Adrenal gland (tissue), 5 donors: ENCODE measurements at regions not wholly inside any gene's neighbourhood (a gene's known extent, or its start where the extent isn't known, plus 50 kb on each side); places are given as distances from the start of the nearest gene placed in this dataset.

Experiments used
- CTCF ChIP-seq, 6 experiments: fragments of 450-650 bp in 4 of 6; fragments of 200-600 bp in 2 of 6; sonication (generic) in 1 of 6; IDR thresholded peaks; 1 replicate in 5 of 6; 2 replicates in 1 of 6; pipeline versions ENCODE4 v1.5.1 to v1.8.0; 2016 to 2021; ENCODE audit warnings: antibody characterized with exemption in 6 of 6, mild to moderate bottlenecking in 2 of 6, moderate library complexity in 1 of 6
- POLR2A ChIP-seq, 2 donors: fragments of 450-650 bp; IDR thresholded peaks; one replicate each; pipeline ENCODE4 v1.6.1; 2017; ENCODE audit warnings: antibody characterized with exemption in 2 of 2, mild to moderate bottlenecking in 2 of 2, moderate library complexity in 1 of 2
- donor health status: DM: no; HTN: no; CAD: no.

DNA sequence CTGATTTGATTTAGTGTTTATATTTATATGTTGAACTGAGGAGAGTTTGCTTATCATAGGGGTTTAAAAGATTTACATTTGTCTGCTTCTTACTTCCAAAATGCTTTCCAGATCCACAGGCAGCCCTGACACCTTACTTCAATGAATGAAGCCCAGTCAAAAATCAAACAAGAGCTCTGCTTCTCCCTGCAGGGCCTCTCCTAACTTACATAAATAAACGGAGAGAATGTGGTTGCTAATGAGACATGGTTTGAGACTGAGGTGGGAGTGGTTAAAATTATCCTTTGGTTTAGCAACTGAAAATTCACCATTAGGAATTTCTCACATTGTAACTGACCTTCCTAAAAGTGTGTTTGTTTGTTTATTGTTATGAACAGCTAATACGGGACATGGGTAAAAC lies 612.3 kb upstream of the FANCL start:
- TF ChIP-seq CTCF (IDR thresholded peaks at IDR 0.05) = no peak
- no peak for TF ChIP-seq POLR2A (IDR thresholded peaks at IDR 0.05)
